ENCODE measurements at regions not wholly inside any gene's neighbourhood (a gene's known extent, or its start where the extent isn't known, plus 50 kb on each side); places are given as distances from the start of the nearest gene placed in this dataset.
"Not testable (repeated sequence)": the region's sequence is repeated elsewhere in the genome, so short reads cannot be mapped to it uniquely, and the experiment has no call there.

GRCh38 chr1:115522386-115522785 is 119.4 kb upstream of the VANGL1 start:
- POLR2A ChIA-PET, result no interaction called here
- Mint-ChIP-seq H3K4me1 (ENCODE audit: low read depth, unreplicated experiment) (no peaks in the 10 kb centered on the region), H3K27ac (ENCODE audit: unreplicated experiment) (no peak overlapping the region), H3K4me3 (ENCODE audit: unreplicated experiment) (no peak overlapping the region), H3K9me3 (ENCODE audit: unreplicated experiment) (peaks cover under 1% of the 10 kb centered on the region), H3K27me3 (ENCODE audit: insufficient read depth, unreplicated experiment) (no peaks in the 10 kb centered on the region), H3K36me3 (ENCODE audit: insufficient read depth, unreplicated experiment) (no peaks in the 10 kb centered on the region)
- CTCF ChIA-PET, result no interaction called here
- H3K36me3 ChIP-seq (ENCODE audit: control insufficient read depth, insufficient read depth, low read length), result no peaks in the 10 kb centered on the region
- intact Hi-C loops (cut with micrococcal nuclease; ENCODE audit: unreplicated experiment), result no loop called here
- no peaks in the 10 kb centered on the region for H3K9me3 ChIP-seq
- no peak for DNase-seq
- no peaks in the 10 kb centered on the region for H3K27me3 ChIP-seq (replicated peaks; ENCODE audit: control insufficient read depth, insufficient read depth, low read length)
- no TSS peak for BruUV-seq (replicated peaks)
- no peak overlapping the region for H3K4me3 ChIP-seq (ENCODE audit: low read depth, low read length)
- no peaks in the 10 kb centered on the region for H3K4me1 ChIP-seq
- TF ChIP-seq, protein P1, sequence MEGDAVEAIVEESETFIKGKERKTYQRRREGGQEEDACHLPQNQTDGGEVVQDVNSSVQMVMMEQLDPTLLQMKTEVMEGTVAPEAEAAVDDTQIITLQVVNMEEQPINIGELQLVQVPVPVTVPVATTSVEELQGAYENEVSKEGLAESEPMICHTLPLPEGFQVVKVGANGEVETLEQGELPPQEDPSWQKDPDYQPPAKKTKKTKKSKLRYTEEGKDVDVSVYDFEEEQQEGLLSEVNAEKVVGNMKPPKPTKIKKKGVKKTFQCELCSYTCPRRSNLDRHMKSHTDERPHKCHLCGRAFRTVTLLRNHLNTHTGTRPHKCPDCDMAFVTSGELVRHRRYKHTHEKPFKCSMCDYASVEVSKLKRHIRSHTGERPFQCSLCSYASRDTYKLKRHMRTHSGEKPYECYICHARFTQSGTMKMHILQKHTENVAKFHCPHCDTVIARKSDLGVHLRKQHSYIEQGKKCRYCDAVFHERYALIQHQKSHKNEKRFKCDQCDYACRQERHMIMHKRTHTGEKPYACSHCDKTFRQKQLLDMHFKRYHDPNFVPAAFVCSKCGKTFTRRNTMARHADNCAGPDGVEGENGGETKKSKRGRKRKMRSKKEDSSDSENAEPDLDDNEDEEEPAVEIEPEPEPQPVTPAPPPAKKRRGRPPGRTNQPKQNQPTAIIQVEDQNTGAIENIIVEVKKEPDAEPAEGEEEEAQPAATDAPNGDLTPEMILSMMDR (IDR thresholded peaks at IDR 0.05; ENCODE audit: insufficient read depth in 1 of 2, low read depth in 1 of 2, low read length in 1 of 2, severe bottlenecking in 1 of 2, unreplicated experiment in 1 of 2), result no peak

DNA sequence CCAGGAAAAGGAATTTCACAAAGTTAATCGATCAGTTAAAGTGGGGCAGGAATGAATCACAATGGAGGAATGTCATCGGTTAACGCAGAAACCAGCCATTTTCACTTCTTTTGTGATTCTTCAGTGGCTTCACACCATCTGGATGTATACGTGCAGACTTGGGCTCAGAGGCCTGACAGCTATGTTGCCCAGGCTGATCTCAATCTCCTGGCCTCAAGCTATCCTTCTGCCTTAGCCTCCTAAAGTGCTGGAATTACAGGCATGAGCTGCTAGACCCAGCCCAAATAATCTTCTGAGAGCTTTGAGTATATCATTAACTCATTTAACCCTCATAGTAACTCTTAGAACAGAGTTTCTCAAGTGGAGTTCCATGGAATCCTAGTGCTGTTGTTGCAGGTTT is 126.5 kb upstream of the VANGL1 start:
- DNase-seq, result no peak
- TF ChIP-seq, protein P1 (IDR thresholded peaks at IDR 0.05; ENCODE audit: insufficient read depth in 1 of 2, low read depth in 1 of 2, low read length in 1 of 2, severe bottlenecking in 1 of 2, unreplicated experiment in 1 of 2), result no peak
- Histone ChIP-seq H3K36me3 (ENCODE audit: control insufficient read depth, insufficient read depth, low read length) (no peaks in the 10 kb centered on the region), H3K4me1 (no peaks in the 10 kb centered on the region), H3K4me3 (ENCODE audit: low read depth, low read length) (no peak overlapping the region), H3K9me3 (no peaks in the 10 kb centered on the region), H3K27me3 (replicated peaks; ENCODE audit: control insufficient read depth, insufficient read depth, low read length) (no peaks in the 10 kb centered on the region)
- intact Hi-C loops (cut with micrococcal nuclease; ENCODE audit: unreplicated experiment), result no loop called here
- H3K4me1 Mint-ChIP-seq (ENCODE audit: low read depth, unreplicated experiment), result no peaks in the 10 kb centered on the region
- H3K9me3 Mint-ChIP-seq (ENCODE audit: unreplicated experiment), result no peaks in the 10 kb centered on the region
- ChIA-PET CTCF (no interaction called here), POLR2A (no interaction called here)
- H3K36me3 Mint-ChIP-seq (ENCODE audit: insufficient read depth, unreplicated experiment), result no peaks in the 10 kb centered on the region
- H3K27me3 Mint-ChIP-seq (ENCODE audit: insufficient read depth, unreplicated experiment), result no peaks in the 10 kb centered on the region
- H3K27ac Mint-ChIP-seq (ENCODE audit: unreplicated experiment), result no peak overlapping the region
- no TSS peak for BruUV-seq (replicated peaks)
- H3K4me3 Mint-ChIP-seq (ENCODE audit: unreplicated experiment), result no peak overlapping the region

DNA sequence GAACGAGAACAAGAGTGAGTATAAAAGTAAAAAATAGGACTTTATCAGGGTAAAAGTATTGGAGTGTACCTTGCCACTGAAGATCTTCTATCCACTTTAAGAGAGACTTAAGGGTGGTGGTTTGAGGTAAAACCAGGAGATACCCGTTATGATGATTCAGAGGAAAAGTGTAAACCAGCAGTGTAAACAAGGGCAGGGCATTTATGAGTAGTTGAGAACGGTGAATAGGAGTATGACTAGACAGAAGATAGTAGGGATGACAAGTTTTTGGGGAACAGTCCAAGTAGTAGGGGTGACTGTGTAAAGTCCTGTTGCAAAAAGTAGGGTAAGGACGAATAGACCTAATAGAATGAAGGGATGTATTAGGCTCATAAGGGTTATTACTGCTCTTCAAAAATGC is 131.5 kb upstream of the VANGL1 start:
- H3K27me3 Mint-ChIP-seq (ENCODE audit: insufficient read depth, unreplicated experiment); H3K36me3 Mint-ChIP-seq (ENCODE audit: insufficient read depth, unreplicated experiment); BruUV-seq (replicated peaks); H3K4me3 ChIP-seq (ENCODE audit: low read depth, low read length); CTCF ChIA-PET; POLR2A ChIA-PET; H3K36me3 ChIP-seq (ENCODE audit: control insufficient read depth, insufficient read depth, low read length); H3K9me3 Mint-ChIP-seq (ENCODE audit: unreplicated experiment); H3K9me3 ChIP-seq; H3K27me3 ChIP-seq (replicated peaks; ENCODE audit: control insufficient read depth, insufficient read depth, low read length); H3K27ac Mint-ChIP-seq (ENCODE audit: unreplicated experiment); DNase-seq; intact Hi-C loops (cut with micrococcal nuclease; ENCODE audit: unreplicated experiment); H3K4me1 Mint-ChIP-seq (ENCODE audit: low read depth, unreplicated experiment); H3K4me1 ChIP-seq; H3K4me3 Mint-ChIP-seq (ENCODE audit: unreplicated experiment): not testable (repeated sequence)

DNA sequence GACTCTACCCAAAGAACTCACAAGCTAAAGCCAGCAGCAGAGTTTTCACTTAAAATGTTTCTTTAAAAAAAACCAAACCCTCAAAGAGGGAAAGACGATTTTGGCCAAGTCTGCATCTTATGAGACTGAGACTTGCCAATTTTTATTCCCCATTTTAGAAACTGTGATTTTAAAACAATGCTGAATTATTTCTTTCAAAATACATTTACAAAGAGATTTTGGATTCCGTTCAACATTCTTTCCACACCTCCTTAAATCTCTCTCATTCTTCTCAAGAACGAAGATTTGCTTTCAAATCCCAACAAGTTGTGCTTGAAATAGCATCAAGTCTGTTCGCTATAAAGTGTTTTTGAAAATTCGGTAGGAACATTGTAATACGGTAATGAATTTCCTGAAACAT is 133.9 kb upstream of the VANGL1 start:
- Mint-ChIP-seq H3K36me3 (ENCODE audit: insufficient read depth, unreplicated experiment) (no peaks in the 10 kb centered on the region), H3K9me3 (ENCODE audit: unreplicated experiment) (peaks cover 11% of the 10 kb centered on the region), H3K27ac (ENCODE audit: unreplicated experiment) (no peak overlapping the region), H3K27me3 (ENCODE audit: insufficient read depth, unreplicated experiment) (no peaks in the 10 kb centered on the region), H3K4me1 (ENCODE audit: low read depth, unreplicated experiment) (no peaks in the 10 kb centered on the region), H3K4me3 (ENCODE audit: unreplicated experiment) (no peak overlapping the region)
- intact Hi-C loops (cut with micrococcal nuclease; ENCODE audit: unreplicated experiment), result no loop called here
- ChIA-PET POLR2A (no interaction called here), CTCF (no interaction called here)
- TF ChIP-seq, protein P1 (IDR thresholded peaks at IDR 0.05; ENCODE audit: insufficient read depth in 1 of 2, low read depth in 1 of 2, low read length in 1 of 2, severe bottlenecking in 1 of 2, unreplicated experiment in 1 of 2), result no peak
- BruUV-seq (replicated peaks), result no TSS peak
- DNase-seq, result no peak
- Histone ChIP-seq H3K4me3 (ENCODE audit: low read depth, low read length) (no peak overlapping the region), H3K27me3 (replicated peaks; ENCODE audit: control insufficient read depth, insufficient read depth, low read length) (no peaks in the 10 kb centered on the region), H3K4me1 (no peaks in the 10 kb centered on the region), H3K36me3 (ENCODE audit: control insufficient read depth, insufficient read depth, low read length) (no peaks in the 10 kb centered on the region), H3K9me3 (no peaks in the 10 kb centered on the region)

Measured in Caco-2 (cell line).